Cardiac muscle cell (in vitro differentiated cells and primary cell): ENCODE measurements at regions not wholly inside any gene's neighbourhood (a gene's known extent, or its start where the extent isn't known, plus 50 kb on each side); places are given as distances from the start of the nearest gene placed in this dataset.

Experiments used
- DNase-seq, 2 donors: peaks; one replicate each; pipeline versions ENCODE4 v3.0.0 to v3.0.0-alpha.2; 2010 to 2017; ENCODE audit warnings: low read depth in 1 of 2, low spot score in 1 of 2
- H3K27ac ChIP-seq: fragments of 200-600 bp; sonication (generic); 2 replicates; pipeline ENCODE4 v1.5.1; 2016
- H3K27me3 ChIP-seq: fragments of 200-600 bp; sonication (generic); 2 replicates; pipeline ENCODE4 v1.6.0; 2016; ENCODE audit warnings: control low read depth
- H3K36me3 ChIP-seq: fragments of 200-600 bp; sonication (generic); 2 replicates; pipeline ENCODE4 v1.5.1; 2016; ENCODE audit warnings: control low read depth
- H3K4me1 ChIP-seq: fragments of 200-600 bp; sonication (generic); 2 replicates; pipeline ENCODE4 v1.8.1; 2017; ENCODE audit warnings: low read depth, mild to moderate bottlenecking, mixed run types
- H3K4me3 ChIP-seq: fragments of 200-600 bp; sonication (generic); 2 replicates; pipeline ENCODE4 v1.5.1; 2016; ENCODE audit warnings: mild to moderate bottlenecking
- H3K9me3 ChIP-seq: fragments of 200-600 bp; sonication (generic); 2 replicates; pipeline ENCODE4 v1.5.1; 2017; ENCODE audit warnings: low read depth, mild to moderate bottlenecking, control low read depth
- CTCF ChIP-seq: IDR thresholded peaks from 2 replicates; pipeline ENCODE4 v1.5.1; 2012; ENCODE audit warnings: low read depth, mild to moderate bottlenecking, low read length

- no peaks in the 10 kb centered on the region for H3K4me1 ChIP-seq
- no peaks in the 10 kb centered on the region for H3K9me3 ChIP-seq
- H3K4me3 ChIP-seq = no peak overlapping the region
- H3K27ac ChIP-seq = no peak overlapping the region
- no peaks in the 10 kb centered on the region for H3K36me3 ChIP-seq
- TF ChIP-seq CTCF = no peak
- peaks cover 3% of the 10 kb centered on the region for H3K27me3 ChIP-seq
- DNase-seq = no peak
Observed at GRCh38 chr12:54711669-54712068, 63.5 kb upstream of the DCD start.

GRCh38 chr12:54708826-54709225 lies 60.7 kb upstream of the DCD start:
- Histone ChIP-seq H3K4me1 (no peaks in the 10 kb centered on the region), H3K27me3 (peaks cover 3% of the 10 kb centered on the region), H3K36me3 (no peaks in the 10 kb centered on the region), H3K27ac (no peak overlapping the region), H3K9me3 (no peaks in the 10 kb centered on the region), H3K4me3 (no peak overlapping the region)
- no peak for DNase-seq
- no peak for TF ChIP-seq CTCF

- H3K9me3 ChIP-seq = no peaks in the 10 kb centered on the region
- no peak overlapping the region for H3K4me3 ChIP-seq
- H3K27ac ChIP-seq = no peak overlapping the region
- TF ChIP-seq CTCF = no peak
- no peaks in the 10 kb centered on the region for H3K27me3 ChIP-seq
- no peaks in the 10 kb centered on the region for H3K4me1 ChIP-seq
- H3K36me3 ChIP-seq = no peaks in the 10 kb centered on the region
- DNase-seq = no peak
Observed at GRCh38 chr12:54704202-54704601, 56.0 kb upstream of the DCD start.

- Histone ChIP-seq H3K27ac (no peak overlapping the region), H3K4me3 (no peak overlapping the region), H3K27me3 (no peaks in the 10 kb centered on the region), H3K36me3 (no peaks in the 10 kb centered on the region), H3K9me3 (no peaks in the 10 kb centered on the region), H3K4me1 (no peaks in the 10 kb centered on the region)
- TF ChIP-seq CTCF = peak; percentile 65
- peak; percentile 62 to 65 for DNase-seq
Observed at GRCh38 chr12:54701940-54702592, 53.9 kb upstream of the DCD start.

- no peak for DNase-seq
- Histone ChIP-seq H3K9me3 (no peaks in the 10 kb centered on the region), H3K4me1 (no peaks in the 10 kb centered on the region), H3K27ac (no peak overlapping the region), H3K4me3 (no peak overlapping the region), H3K36me3 (no peaks in the 10 kb centered on the region), H3K27me3 (no peaks in the 10 kb centered on the region)
- TF ChIP-seq CTCF = no peak
Observed at GRCh38 chr12:54700849-54701248, 52.7 kb upstream of the DCD start.
